CD14-positive monocyte (primary cell): ENCODE measurements at regions not wholly inside any gene's neighbourhood (a gene's known extent, or its start where the extent isn't known, plus 50 kb on each side); places are given as distances from the start of the nearest gene placed in this dataset.

Source experiments
- DNase-seq, 3 donors: peaks; one replicate each; pipeline ENCODE4 v3.0.0-alpha.2; 2011 to 2022
- H2AFZ ChIP-seq: 2 replicates; pipeline ENCODE4 v1.6.0; 2012; ENCODE audit warnings: mild to moderate bottlenecking, low read depth, low read length, inconsistent platforms; ENCODE audit not compliant: insufficient read depth, poor library complexity, severe bottlenecking
- H3K27ac ChIP-seq, 2 donors: 1 replicate in 1 of 2; 2 replicates in 1 of 2; pipeline ENCODE4 v1.5.1; 2012 to 2013; ENCODE audit warnings: low read length in 2 of 2, control low read depth in 1 of 2, inconsistent platforms in 1 of 2, low read depth in 1 of 2, mild to moderate bottlenecking in 1 of 2
- H3K27me3 ChIP-seq, 2 donors: one replicate each; pipeline versions ENCODE4 v1.6.0 to v1.6.1; 2011 to 2013; ENCODE audit warnings: low read length in 2 of 2; ENCODE audit not compliant: control insufficient read depth in 2 of 2, insufficient read depth in 2 of 2
- H3K36me3 ChIP-seq, 2 donors: replicated peaks in 1 of 2; 1 replicate in 1 of 2; 2 replicates in 1 of 2; pipeline versions ENCODE4 v1.5.1 to v1.6.1; 2012 to 2013; ENCODE audit warnings: low read length in 2 of 2, control low read depth in 1 of 2, inconsistent platforms in 1 of 2, mild to moderate bottlenecking in 1 of 2; ENCODE audit not compliant: insufficient read depth in 2 of 2, control insufficient read depth in 1 of 2
- H3K4me1 ChIP-seq, 2 donors: 1 replicate in 1 of 2; 2 replicates in 1 of 2; pipeline versions ENCODE4 v1.5.1 to v1.6.1; 2012 to 2013; ENCODE audit warnings: low read length in 2 of 2, control low read depth in 1 of 2, inconsistent platforms in 1 of 2, mild to moderate bottlenecking in 1 of 2, moderate library complexity in 1 of 2; ENCODE audit not compliant: insufficient read depth in 2 of 2, control insufficient read depth in 1 of 2
- H3K4me2 ChIP-seq: replicated peaks from 2 replicates; pipeline ENCODE3; 2012; ENCODE audit warnings: low read length, moderate library complexity, mild to moderate bottlenecking; ENCODE audit not compliant: poor library complexity, severe bottlenecking; ENCODE audit errors: extremely low read depth
- H3K4me3 ChIP-seq, 3 experiments: fragments of 200-600 bp in 1 of 3; sonication (generic) in 1 of 3; replicated peaks in 1 of 3; 1 replicate in 2 of 3; 2 replicates in 1 of 3; pipeline ENCODE4 v1.5.1; 2011 to 2013; ENCODE audit warnings: low read length in 3 of 3, mild to moderate bottlenecking in 3 of 3, control low read depth in 2 of 3, low read depth in 2 of 3, inconsistent platforms in 1 of 3, moderate library complexity in 1 of 3
- H3K79me2 ChIP-seq: 2 replicates; pipeline ENCODE4 v1.6.0; 2012; ENCODE audit warnings: mild to moderate bottlenecking, control low read depth, inconsistent platforms, low read length, moderate library complexity; ENCODE audit not compliant: insufficient read depth
- H3K9ac ChIP-seq: 2 replicates; pipeline ENCODE4 v1.6.0; 2017; ENCODE audit warnings: low read length, mild to moderate bottlenecking; ENCODE audit not compliant: insufficient read depth, poor library complexity, severe bottlenecking
- H3K9me3 ChIP-seq, 2 donors: replicated peaks in 1 of 2; 1 replicate in 1 of 2; 2 replicates in 1 of 2; pipeline versions ENCODE4 v1.5.1 to v1.6.1; 2012 to 2013; ENCODE audit warnings: low read length in 2 of 2, control low read depth in 1 of 2; ENCODE audit not compliant: control insufficient read depth in 1 of 2, insufficient read depth in 1 of 2
- H4K20me1 ChIP-seq: 2 replicates; pipeline ENCODE4 v1.6.0; 2012; ENCODE audit warnings: mild to moderate bottlenecking, low read length, control low read depth, moderate library complexity; ENCODE audit not compliant: insufficient read depth
- H3K27ac Mint-ChIP-seq, 7 donors: one replicate each; pipeline ENCODE4 v1.8.0; 2020; ENCODE audit warnings: mild to moderate bottlenecking in 7 of 7, mixed read lengths in 7 of 7, moderate library complexity in 6 of 7, inconsistent platforms in 2 of 7
- H3K27me3 Mint-ChIP-seq, 3 donors: one replicate each; pipeline ENCODE4 v1.8.0; 2021 to 2022; ENCODE audit warnings: low read depth in 3 of 3, mild to moderate bottlenecking in 3 of 3, mixed read lengths in 3 of 3, moderate library complexity in 3 of 3, inconsistent platforms in 1 of 3
- H3K36me3 Mint-ChIP-seq, 2 donors: one replicate each; pipeline ENCODE4 v1.8.0; 2020; ENCODE audit warnings: mixed read lengths in 2 of 2, inconsistent platforms in 1 of 2, mild to moderate bottlenecking in 1 of 2
- H3K4me1 Mint-ChIP-seq: one replicate; pipeline ENCODE4 v1.8.0; 2020; ENCODE audit warnings: mild to moderate bottlenecking, mixed read lengths
- H3K4me3 Mint-ChIP-seq, 2 donors: one replicate each; pipeline ENCODE4 v1.8.0; 2020; ENCODE audit warnings: mild to moderate bottlenecking in 2 of 2, mixed read lengths in 2 of 2, moderate library complexity in 1 of 2
- H3K9me3 Mint-ChIP-seq, 7 donors: one replicate each; pipeline ENCODE4 v1.8.0; 2020 to 2022; ENCODE audit warnings: mixed read lengths in 7 of 7, mild to moderate bottlenecking in 6 of 7, moderate library complexity in 6 of 7, inconsistent platforms in 2 of 7
- WGBS: methylation state at CpG from one replicate; pipeline ENCODE4 v1.1.5; 2013; ENCODE audit warnings: missing lambda C conversion rate; ENCODE audit not compliant: insufficient coverage; 5-methylcytosine and 5-hydroxymethylcytosine counted together
- intact Hi-C, 2 donors: fragments of 100-400 bp; cut with micrococcal nuclease; formaldehyde crosslinking; loops; one replicate each; pipeline versions ENCODE4 v1.15.0 to v1.15.1; 2023
- TF ChIP-seq, protein P1 (sequence below): fragments of 200-600 bp; IDR thresholded peaks from one replicate; pipeline ENCODE4 v1.8.0; 2022; ENCODE audit warnings: antibody characterized with exemption, mild to moderate bottlenecking

DNA sequence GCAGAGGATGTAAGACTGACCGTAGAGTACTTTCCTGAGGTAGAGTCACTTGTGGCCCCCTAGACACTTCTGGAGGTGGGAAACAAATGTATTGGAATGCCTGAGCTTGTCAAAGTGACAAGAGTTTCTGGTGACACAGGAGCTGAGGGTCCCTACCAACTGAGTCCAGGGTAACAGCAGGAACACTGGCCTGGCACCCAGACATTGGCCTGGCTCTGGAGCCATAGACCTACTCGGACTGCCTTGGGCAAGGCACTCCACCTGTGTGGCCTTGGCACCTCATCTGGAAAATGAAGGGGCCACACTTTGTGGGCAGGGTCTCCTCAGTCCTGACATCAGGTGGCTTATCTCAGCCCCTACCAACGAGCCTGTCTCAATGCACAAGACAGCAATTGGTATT, 398.2 kb upstream of the CELF4 start:
- 86% methylated on average over 1 of the region's 3 CpGs for WGBS
- H3K36me3 Mint-ChIP-seq = no peaks in the 10 kb centered on the region
- H3K27me3 ChIP-seq = no peaks in the 10 kb centered on the region
- H4K20me1 ChIP-seq = no peaks in the 10 kb centered on the region
- H3K79me2 ChIP-seq = no peaks in the 10 kb centered on the region
- no peaks in the 10 kb centered on the region for H3K4me1 Mint-ChIP-seq
- H3K9ac ChIP-seq = no peak overlapping the region
- no peak overlapping the region for H3K4me3 Mint-ChIP-seq
- H2AFZ ChIP-seq = no peak overlapping the region
- intact Hi-C loops = no loop called here
- H3K27ac Mint-ChIP-seq = no peak overlapping the region
- no peak overlapping the region for H3K4me2 ChIP-seq
- H3K9me3 ChIP-seq = peaks cover 12 to 18% of the 10 kb centered on the region in 2 donors
- DNase-seq = no peak
- H3K4me1 ChIP-seq = no peaks in the 10 kb centered on the region
- H3K27ac ChIP-seq = no peak overlapping the region
- H3K36me3 ChIP-seq = no peaks in the 10 kb centered on the region
- no peak overlapping the region for H3K4me3 ChIP-seq
- peaks cover 6 to 20% (median 14%) of the 10 kb centered on the region in 7 donors for H3K9me3 Mint-ChIP-seq
- no peaks in the 10 kb centered on the region for H3K27me3 Mint-ChIP-seq
- TF ChIP-seq, protein P1, sequence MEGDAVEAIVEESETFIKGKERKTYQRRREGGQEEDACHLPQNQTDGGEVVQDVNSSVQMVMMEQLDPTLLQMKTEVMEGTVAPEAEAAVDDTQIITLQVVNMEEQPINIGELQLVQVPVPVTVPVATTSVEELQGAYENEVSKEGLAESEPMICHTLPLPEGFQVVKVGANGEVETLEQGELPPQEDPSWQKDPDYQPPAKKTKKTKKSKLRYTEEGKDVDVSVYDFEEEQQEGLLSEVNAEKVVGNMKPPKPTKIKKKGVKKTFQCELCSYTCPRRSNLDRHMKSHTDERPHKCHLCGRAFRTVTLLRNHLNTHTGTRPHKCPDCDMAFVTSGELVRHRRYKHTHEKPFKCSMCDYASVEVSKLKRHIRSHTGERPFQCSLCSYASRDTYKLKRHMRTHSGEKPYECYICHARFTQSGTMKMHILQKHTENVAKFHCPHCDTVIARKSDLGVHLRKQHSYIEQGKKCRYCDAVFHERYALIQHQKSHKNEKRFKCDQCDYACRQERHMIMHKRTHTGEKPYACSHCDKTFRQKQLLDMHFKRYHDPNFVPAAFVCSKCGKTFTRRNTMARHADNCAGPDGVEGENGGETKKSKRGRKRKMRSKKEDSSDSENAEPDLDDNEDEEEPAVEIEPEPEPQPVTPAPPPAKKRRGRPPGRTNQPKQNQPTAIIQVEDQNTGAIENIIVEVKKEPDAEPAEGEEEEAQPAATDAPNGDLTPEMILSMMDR = no peak

DNA sequence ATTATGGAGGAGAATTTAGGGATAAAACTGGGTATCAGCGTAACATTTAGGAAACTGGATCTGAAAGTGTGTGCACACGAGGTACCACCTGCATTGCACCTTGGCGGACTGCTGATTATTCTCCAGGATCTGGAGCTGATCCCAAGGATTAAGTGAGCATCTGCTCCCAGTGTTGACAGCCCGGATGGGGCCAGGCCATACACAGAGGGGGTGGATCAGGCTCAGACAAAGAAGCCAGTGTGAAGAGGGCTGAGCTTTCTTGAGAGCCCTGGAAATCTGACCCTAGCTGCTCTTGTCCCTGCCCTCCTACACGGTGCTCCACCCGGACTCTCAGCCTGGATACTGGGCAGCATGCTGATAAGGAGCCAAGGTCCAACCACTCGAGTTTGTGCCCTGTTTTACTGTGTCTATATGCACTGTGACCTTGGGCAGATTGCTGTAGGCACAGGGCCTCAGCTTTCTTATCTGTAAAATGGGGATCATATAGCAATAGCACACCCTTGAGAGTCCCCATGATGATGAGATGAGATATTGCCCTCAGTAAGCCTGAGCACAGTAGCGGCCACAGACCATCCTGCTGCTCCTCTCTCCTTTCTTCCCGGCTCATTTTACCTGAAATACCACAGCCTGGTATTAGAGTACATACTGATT, 396.8 kb upstream of the CELF4 start:
- Mint-ChIP-seq H3K4me1 (no peaks in the 10 kb centered on the region), H3K36me3 (no peaks in the 10 kb centered on the region), H3K9me3 (peaks cover 6 to 23% (median 15%) of the 10 kb centered on the region in 7 donors), H3K27me3 (no peaks in the 10 kb centered on the region), H3K4me3 (no peak overlapping the region), H3K27ac (no peak overlapping the region)
- TF ChIP-seq, protein P1 = no peak
- Histone ChIP-seq H3K4me1 (no peaks in the 10 kb centered on the region), H3K79me2 (no peaks in the 10 kb centered on the region), H3K27ac (no peak overlapping the region), H4K20me1 (no peaks in the 10 kb centered on the region), H3K4me2 (no peak overlapping the region), H3K27me3 (no peaks in the 10 kb centered on the region), H3K36me3 (no peaks in the 10 kb centered on the region), H2AFZ (no peak overlapping the region), H3K9me3 (peaks cover 12 to 17% of the 10 kb centered on the region in 2 donors), H3K9ac (no peak overlapping the region), H3K4me3 (no peak overlapping the region)
- DNase-seq = no peak
- 79% methylated on average over 8 of the region's 9 CpGs for WGBS
- intact Hi-C loops = no loop called here
